Astrocyte (in vitro differentiated cells and primary cell): ENCODE measurements at regions not wholly inside any gene's neighbourhood (a gene's known extent, or its start where the extent isn't known, plus 50 kb on each side); places are given as distances from the start of the nearest gene placed in this dataset.
"Not testable (repeated sequence)": the region's sequence is repeated elsewhere in the genome, so short reads cannot be mapped to it uniquely, and the experiment has no call there.

ENCODE experiments used
- DNase-seq: peaks from one replicate; pipeline ENCODE4 v3.0.0-alpha.2; 2010; ENCODE audit warnings: low read depth
- FAIRE-seq: peaks from 2 replicates; lab custom pipeline; 2011; peaks lifted over from hg19 to GRCh38; lab: Jason Lieb, UNC
- H2AFZ ChIP-seq: 2 replicates; pipeline ENCODE4 v1.6.0; 2012; ENCODE audit warnings: low read depth, low read length, inconsistent platforms
- H3K27ac ChIP-seq: 2 replicates; pipeline ENCODE4 v1.5.1; 2011; ENCODE audit warnings: low read depth, low read length, inconsistent platforms
- H3K27me3 ChIP-seq: 2 replicates; pipeline ENCODE4 v1.6.0; 2011; ENCODE audit warnings: low read length, inconsistent platforms; ENCODE audit not compliant: insufficient read depth
- H3K36me3 ChIP-seq: 2 replicates; pipeline ENCODE4 v1.5.1; 2011; ENCODE audit warnings: low read length, inconsistent platforms; ENCODE audit not compliant: insufficient read depth
- H3K4me1 ChIP-seq: 2 replicates; pipeline ENCODE4 v1.5.1; 2011; ENCODE audit warnings: low read length, inconsistent platforms; ENCODE audit not compliant: insufficient read depth
- H3K4me2 ChIP-seq: 2 replicates; pipeline ENCODE4 v1.6.0; 2012; ENCODE audit warnings: low read length, inconsistent platforms
- H3K4me3 ChIP-seq: 2 replicates; pipeline ENCODE4 v1.5.1; 2011; ENCODE audit warnings: low read depth, mild to moderate bottlenecking, low read length, inconsistent platforms; ENCODE audit not compliant: insufficient read depth
- H3K79me2 ChIP-seq: 2 replicates; pipeline ENCODE4 v1.6.0; 2012; ENCODE audit warnings: mild to moderate bottlenecking, low read length, inconsistent platforms; ENCODE audit not compliant: insufficient read depth
- H3K9ac ChIP-seq: 2 replicates; pipeline ENCODE4 v1.6.0; 2012; ENCODE audit warnings: mild to moderate bottlenecking, low read length, inconsistent platforms
- H3K9me3 ChIP-seq: 2 replicates; pipeline ENCODE4 v1.5.1; 2012; ENCODE audit warnings: low read depth, mild to moderate bottlenecking, low read length, inconsistent platforms; ENCODE audit not compliant: insufficient read depth
- H4K20me1 ChIP-seq: 2 replicates; pipeline ENCODE4 v1.6.0; 2012; ENCODE audit warnings: low read length, inconsistent platforms; ENCODE audit not compliant: insufficient read depth
- H3K27ac Mint-ChIP-seq: one replicate; pipeline ENCODE4 v1.8.0; 2021; ENCODE audit warnings: mild to moderate bottlenecking, mixed read lengths; ENCODE audit not compliant: unreplicated experiment
- H3K27me3 Mint-ChIP-seq: one replicate; pipeline ENCODE4 v1.8.0; 2021; ENCODE audit warnings: low read depth, mixed read lengths; ENCODE audit not compliant: unreplicated experiment
- H3K36me3 Mint-ChIP-seq: one replicate; pipeline ENCODE4 v1.8.0; 2021; ENCODE audit warnings: low read depth, mixed read lengths; ENCODE audit not compliant: unreplicated experiment
- H3K4me1 Mint-ChIP-seq: one replicate; pipeline ENCODE4 v1.8.0; 2021; ENCODE audit warnings: low read depth, mixed read lengths; ENCODE audit not compliant: unreplicated experiment
- H3K4me3 Mint-ChIP-seq: one replicate; pipeline ENCODE4 v1.8.0; 2021; ENCODE audit warnings: mild to moderate bottlenecking, moderate library complexity, mixed read lengths; ENCODE audit not compliant: unreplicated experiment
- H3K9me3 Mint-ChIP-seq: one replicate; pipeline ENCODE4 v1.8.0; 2021; ENCODE audit warnings: mild to moderate bottlenecking, mixed read lengths; ENCODE audit not compliant: unreplicated experiment
- CTCF ChIP-seq: IDR thresholded peaks from 2 replicates; pipeline ENCODE4 v1.5.1; 2011; ENCODE audit warnings: low read depth, mild to moderate bottlenecking, inconsistent platforms, low read length, moderate library complexity; ENCODE audit not compliant: insufficient read depth
- EZH2 ChIP-seq: IDR thresholded peaks from 2 replicates; pipeline ENCODE4 v1.6.1; 2012; ENCODE audit warnings: mild to moderate bottlenecking, low read length, inconsistent platforms; ENCODE audit not compliant: insufficient read depth

GRCh38 chr6:68126089-68126749 is 508.9 kb upstream of the ADGRB3 start:
- Histone ChIP-seq H3K79me2 (no peaks in the 10 kb centered on the region), H3K9ac (no peak overlapping the region), H3K9me3 (peaks cover 7% of the 10 kb centered on the region), H2AFZ (no peak overlapping the region), H4K20me1 (no peaks in the 10 kb centered on the region), H3K27ac (no peak overlapping the region), H3K27me3 (no peaks in the 10 kb centered on the region), H3K4me3 (no peak overlapping the region), H3K36me3 (no peaks in the 10 kb centered on the region), H3K4me1 (no peaks in the 10 kb centered on the region), H3K4me2 (no peak overlapping the region)
- Mint-ChIP-seq H3K27ac (no peak overlapping the region), H3K4me3 (no peak overlapping the region), H3K4me1 (no peaks in the 10 kb centered on the region), H3K9me3 (peaks cover 10% of the 10 kb centered on the region), H3K36me3 (no peaks in the 10 kb centered on the region), H3K27me3 (no peaks in the 10 kb centered on the region)
- DNase-seq, result no peak
- no peak for FAIRE-seq
- TF ChIP-seq CTCF (no peak), EZH2 (no peak)

GRCh38 chr6:68122975-68123374 is 512.1 kb upstream of the ADGRB3 start:
- H3K27ac Mint-ChIP-seq, FAIRE-seq, H3K36me3 ChIP-seq, H3K4me3 ChIP-seq, H3K4me1 ChIP-seq, H4K20me1 ChIP-seq, H3K9me3 ChIP-seq, H3K79me2 ChIP-seq, H3K4me2 ChIP-seq, H2AFZ ChIP-seq, H3K27ac ChIP-seq, H3K36me3 Mint-ChIP-seq, H3K9ac ChIP-seq, H3K4me3 Mint-ChIP-seq, H3K27me3 ChIP-seq, DNase-seq, H3K4me1 Mint-ChIP-seq, H3K27me3 Mint-ChIP-seq: not testable (repeated sequence)
- H3K9me3 Mint-ChIP-seq, result peaks cover 14% of the 10 kb centered on the region

GRCh38 chr6:68122032-68122431 is 513.0 kb upstream of the ADGRB3 start:
- no peak overlapping the region for H3K4me3 Mint-ChIP-seq
- no peak overlapping the region for H3K9ac ChIP-seq
- H3K4me1 Mint-ChIP-seq, result no peaks in the 10 kb centered on the region
- H3K9me3 Mint-ChIP-seq, result peaks cover 14% of the 10 kb centered on the region
- H3K4me1 ChIP-seq, result no peaks in the 10 kb centered on the region
- no peak overlapping the region for H2AFZ ChIP-seq
- no peaks in the 10 kb centered on the region for H4K20me1 ChIP-seq
- peaks cover 7% of the 10 kb centered on the region for H3K9me3 ChIP-seq
- no peak overlapping the region for H3K27ac Mint-ChIP-seq
- no peak for FAIRE-seq
- no peaks in the 10 kb centered on the region for H3K36me3 ChIP-seq
- no peaks in the 10 kb centered on the region for H3K27me3 ChIP-seq
- no peak overlapping the region for H3K4me3 ChIP-seq
- no peak overlapping the region for H3K4me2 ChIP-seq
- TF ChIP-seq EZH2, result no peak
- TF ChIP-seq CTCF, result no peak
- no peaks in the 10 kb centered on the region for H3K27me3 Mint-ChIP-seq
- no peaks in the 10 kb centered on the region for H3K36me3 Mint-ChIP-seq
- no peak for DNase-seq
- no peaks in the 10 kb centered on the region for H3K79me2 ChIP-seq
- H3K27ac ChIP-seq, result no peak overlapping the region

GRCh38 chr6:68120954-68121353 is 514.1 kb upstream of the ADGRB3 start:
- H3K27me3 Mint-ChIP-seq, H3K79me2 ChIP-seq, H3K9me3 ChIP-seq, FAIRE-seq, H3K27ac Mint-ChIP-seq, H3K27ac ChIP-seq, H3K4me3 Mint-ChIP-seq, H3K36me3 Mint-ChIP-seq, H3K9ac ChIP-seq, H3K4me3 ChIP-seq, H3K4me1 ChIP-seq, H3K4me2 ChIP-seq, H2AFZ ChIP-seq, H3K27me3 ChIP-seq, H3K36me3 ChIP-seq, DNase-seq, H4K20me1 ChIP-seq, H3K4me1 Mint-ChIP-seq: not testable (repeated sequence)
- H3K9me3 Mint-ChIP-seq, result peaks cover 14% of the 10 kb centered on the region
